HG02759 (cell line): ENCODE measurements at regions not wholly inside any gene's neighbourhood (a gene's known extent, or its start where the extent isn't known, plus 50 kb on each side); places are given as distances from the start of the nearest gene placed in this dataset.

Source experiments
- ATAC-seq: cut with Tn5 transposase; IDR thresholded peaks from one replicate; pipeline ENCODE4 v1.9.1; 2021; ENCODE audit warnings: mild to moderate bottlenecking, moderate library complexity; ENCODE audit not compliant: unreplicated experiment

DNA sequence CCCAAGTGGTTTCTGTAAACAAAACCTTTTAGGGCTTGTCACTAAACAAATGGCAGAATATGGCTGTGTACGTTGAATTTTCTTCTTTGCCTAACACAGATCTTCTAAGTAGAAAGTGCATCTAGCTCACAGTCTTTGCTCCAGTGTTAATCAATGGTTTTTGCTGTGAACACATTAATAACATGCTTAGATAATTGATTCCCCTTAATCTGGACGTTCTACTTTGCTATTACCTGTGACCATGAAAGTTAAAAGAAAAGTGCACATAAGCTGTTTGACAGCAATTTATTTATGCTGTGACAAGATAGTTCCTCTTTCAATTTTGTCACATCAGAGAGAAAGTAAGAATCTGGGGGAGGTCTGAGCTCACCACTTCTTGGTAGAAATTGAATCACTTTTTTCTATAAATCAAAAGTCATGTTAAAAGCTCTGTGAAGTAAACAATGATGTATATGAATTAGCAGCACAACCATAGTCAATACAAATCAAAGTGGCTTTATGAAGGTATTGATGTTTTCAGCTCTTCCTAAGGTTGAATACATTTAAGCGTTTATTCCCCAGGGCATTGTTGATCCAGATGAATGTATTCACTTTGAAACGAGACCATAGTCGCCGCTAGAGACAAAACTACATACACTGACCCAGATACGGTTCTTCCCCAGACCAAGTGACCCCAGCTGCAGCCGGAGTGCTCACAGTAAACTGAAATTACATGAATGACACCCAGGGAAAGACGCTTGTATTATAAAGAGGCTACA is 174.6 kb upstream of the ZNF608 start:
- peak; percentile 89 for ATAC-seq

- ATAC-seq, result peak; percentile 16
Observed at GRCh38 chr5:124921694-124922093, 175.3 kb upstream of the ZNF608 start.

- ATAC-seq, result no peak
Observed at GRCh38 chr5:124922255-124922975, 176.0 kb upstream of the ZNF608 start.

DNA sequence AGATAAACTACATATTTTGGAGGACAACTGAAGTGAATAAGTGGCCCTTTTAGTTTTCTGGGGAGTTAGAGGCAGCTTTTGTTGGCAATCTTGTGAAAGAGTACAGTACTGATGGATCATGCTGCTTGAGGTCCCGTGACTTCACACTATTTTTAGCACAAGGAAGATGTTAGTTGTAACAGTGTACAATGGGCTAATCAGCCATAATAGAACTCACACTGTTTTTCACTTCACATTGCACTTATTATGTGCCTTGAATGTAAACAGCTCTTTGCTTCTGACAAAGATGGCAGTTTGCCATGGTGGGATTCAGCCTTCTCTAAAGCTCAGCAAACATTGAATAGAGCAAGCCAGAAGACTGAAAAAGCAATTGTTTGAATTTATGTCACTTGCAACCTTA is 176.7 kb upstream of the ZNF608 start:
- ATAC-seq, result no peak

GRCh38 chr5:124924729-124925128 is 178.3 kb upstream of the ZNF608 start:
- ATAC-seq, result no peak

- no peak for ATAC-seq
Observed at GRCh38 chr5:124927735-124928134, 181.3 kb upstream of the ZNF608 start.

DNA sequence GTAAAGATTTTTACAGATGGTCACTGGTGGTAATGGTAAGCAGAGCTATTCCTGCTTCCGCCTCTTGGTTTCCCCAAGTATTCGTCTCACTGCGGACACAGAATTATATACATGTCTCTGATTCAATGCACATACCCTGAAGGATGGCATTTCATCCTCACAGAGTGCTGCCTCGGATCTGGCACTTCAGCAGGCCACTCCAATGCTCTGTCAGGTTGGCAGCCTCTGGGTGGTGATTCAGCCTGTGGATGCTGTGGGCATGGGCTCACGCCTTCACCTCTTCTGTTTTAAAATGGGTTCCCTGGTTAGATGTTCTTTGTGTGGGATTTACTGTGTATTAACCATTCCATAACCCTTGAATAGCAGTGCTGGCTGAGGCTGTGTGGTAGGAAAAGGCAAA is 182.6 kb upstream of the ZNF608 start:
- no peak for ATAC-seq

- no peak for ATAC-seq
Observed at GRCh38 chr5:124932791-124933600, 186.6 kb upstream of the ZNF608 start.

DNA sequence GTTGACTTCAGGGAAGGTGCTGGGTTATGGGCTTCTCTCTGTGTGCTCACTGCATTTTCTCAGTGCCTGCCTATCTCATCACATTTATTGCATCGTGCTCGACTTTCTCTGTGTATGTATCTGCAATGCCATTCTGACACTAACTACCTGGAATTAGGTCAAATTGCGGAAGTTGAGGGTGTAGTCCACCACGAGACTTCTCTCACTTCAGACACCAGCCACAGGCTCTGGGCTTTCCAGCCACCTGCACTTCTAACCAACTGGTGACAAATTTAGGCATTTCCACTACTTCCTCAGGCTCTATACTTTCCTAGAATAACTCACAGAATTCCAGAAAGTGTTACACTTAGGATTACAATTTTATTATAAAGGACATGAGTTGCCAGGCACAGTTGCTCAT is 188.6 kb upstream of the ZNF608 start:
- ATAC-seq, result peak; percentile 71

- ATAC-seq, result peak; percentile 47
Observed at GRCh38 chr5:124936626-124936933, 190.1 kb upstream of the ZNF608 start.

DNA sequence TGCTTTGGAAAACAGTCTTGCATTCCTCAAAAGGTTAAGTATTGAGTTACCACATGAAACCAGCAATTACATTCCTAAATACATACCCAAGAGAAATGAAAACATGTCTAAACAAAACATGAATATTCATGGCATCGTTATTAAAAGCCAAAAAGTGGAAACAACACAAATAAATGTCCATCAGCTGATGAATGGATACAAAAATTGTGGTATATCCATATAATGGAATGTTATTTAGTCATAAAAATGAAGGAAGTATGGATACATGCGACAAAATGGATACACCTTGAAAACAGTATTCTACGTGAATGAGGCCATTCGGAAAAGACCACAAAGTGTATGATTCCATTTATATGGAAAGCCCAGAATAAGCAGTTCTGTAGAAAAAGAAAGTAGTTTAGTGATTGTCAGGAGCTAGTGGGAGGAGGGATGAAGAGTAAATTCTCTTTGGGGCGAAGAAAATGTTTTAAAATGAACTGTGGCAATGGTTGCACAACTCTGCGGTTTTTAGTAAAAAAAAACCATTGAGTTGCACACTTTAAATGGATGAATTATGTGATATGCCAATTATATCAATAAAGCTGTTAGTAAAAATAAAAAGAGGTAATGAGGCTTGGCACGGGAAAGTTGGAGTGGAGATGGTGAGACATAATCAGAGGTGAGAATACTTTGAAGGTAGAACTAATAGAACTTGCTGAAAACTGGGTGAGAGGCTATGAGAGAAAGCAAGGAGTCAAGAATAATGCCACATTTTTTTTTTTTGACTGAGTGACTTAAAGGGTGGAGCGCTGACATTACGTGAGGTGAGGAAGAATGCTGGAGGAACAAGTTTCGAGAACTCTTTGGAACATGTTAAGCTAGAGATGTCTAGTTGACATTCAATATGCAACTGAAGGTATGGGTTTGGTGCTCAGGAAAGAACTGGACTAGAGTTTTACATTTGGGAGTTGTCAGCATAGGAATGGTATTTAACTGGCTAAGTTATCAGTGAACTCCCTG is 194.9 kb upstream of the ZNF608 start:
- ATAC-seq, result no peak

GRCh38 chr5:124948062-124948753 is 201.8 kb upstream of the ZNF608 start:
- no peak for ATAC-seq

- ATAC-seq, result no peak
Observed at GRCh38 chr5:124948754-124949275, 202.4 kb upstream of the ZNF608 start.

- no peak for ATAC-seq
Observed at GRCh38 chr5:124949862-124950261, 203.4 kb upstream of the ZNF608 start.

- ATAC-seq, result no peak
Observed at GRCh38 chr5:124951105-124951504, 204.7 kb upstream of the ZNF608 start.

- peak; percentile 68 for ATAC-seq
Observed at GRCh38 chr5:124951661-124952060, 205.2 kb upstream of the ZNF608 start.

- peak; percentile 93 for ATAC-seq
Observed at GRCh38 chr5:124952079-124952478, 205.6 kb upstream of the ZNF608 start.

- peak; percentile 53 for ATAC-seq
Observed at GRCh38 chr5:124952566-124952965, 206.1 kb upstream of the ZNF608 start.

- no peak for ATAC-seq
Observed at GRCh38 chr5:124954784-124955183, 208.3 kb upstream of the ZNF608 start.
